ENCODE measurements at regions not wholly inside any gene's neighbourhood (a gene's known extent, or its start where the extent isn't known, plus 50 kb on each side); places are given as distances from the start of the nearest gene placed in this dataset.

DNA sequence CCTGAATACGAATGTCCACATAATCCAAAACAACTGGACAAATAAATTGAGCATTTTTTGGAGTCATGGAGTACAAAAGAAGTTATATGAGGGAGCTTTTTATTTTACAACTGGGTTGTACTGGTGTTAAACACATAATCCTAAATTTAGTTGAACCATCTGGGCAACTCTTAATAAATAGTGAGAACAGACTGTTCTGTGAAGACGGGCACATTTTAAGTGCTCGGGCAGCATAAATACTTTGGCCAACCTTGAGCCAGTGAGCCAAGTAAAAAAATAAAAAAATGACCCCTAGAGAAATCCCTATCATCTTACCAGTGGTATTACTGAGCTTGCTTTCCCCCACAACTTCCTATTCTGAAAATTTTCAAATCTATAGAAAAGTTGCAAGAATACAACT is 50.9 kb upstream of the PSME4 start:
- Histone ChIP-seq H3K4me1 (ENCODE audit: control insufficient read depth, insufficient read depth, low read length) (no peaks in the 10 kb centered on the region), H3K27ac (ENCODE audit: extremely low read depth, low read depth, low read length) (no peak overlapping the region), H3K4me3 (ENCODE audit: low read depth, low read length) (no peak overlapping the region), H3K36me3 (ENCODE audit: control insufficient read depth in 2 of 2, insufficient read depth in 1 of 2, low read length in 2 of 2) (no peaks in the 10 kb centered on the region), H3K9me3 (ENCODE audit: control insufficient read depth, insufficient read depth, low read depth, low read length) (no peaks in the 10 kb centered on the region)
- TF ChIP-seq OVOL3 (tag by site-specific recombination; IDR thresholded peaks at IDR 0.05), result no peak
- TF ChIP-seq ZNF184 (tag by site-specific recombination; IDR thresholded peaks at IDR 0.05), result no peak
- TF ChIP-seq, protein P1, sequence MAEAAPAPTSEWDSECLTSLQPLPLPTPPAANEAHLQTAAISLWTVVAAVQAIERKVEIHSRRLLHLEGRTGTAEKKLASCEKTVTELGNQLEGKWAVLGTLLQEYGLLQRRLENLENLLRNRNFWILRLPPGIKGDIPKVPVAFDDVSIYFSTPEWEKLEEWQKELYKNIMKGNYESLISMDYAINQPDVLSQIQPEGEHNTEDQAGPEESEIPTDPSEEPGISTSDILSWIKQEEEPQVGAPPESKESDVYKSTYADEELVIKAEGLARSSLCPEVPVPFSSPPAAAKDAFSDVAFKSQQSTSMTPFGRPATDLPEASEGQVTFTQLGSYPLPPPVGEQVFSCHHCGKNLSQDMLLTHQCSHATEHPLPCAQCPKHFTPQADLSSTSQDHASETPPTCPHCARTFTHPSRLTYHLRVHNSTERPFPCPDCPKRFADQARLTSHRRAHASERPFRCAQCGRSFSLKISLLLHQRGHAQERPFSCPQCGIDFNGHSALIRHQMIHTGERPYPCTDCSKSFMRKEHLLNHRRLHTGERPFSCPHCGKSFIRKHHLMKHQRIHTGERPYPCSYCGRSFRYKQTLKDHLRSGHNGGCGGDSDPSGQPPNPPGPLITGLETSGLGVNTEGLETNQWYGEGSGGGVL (tag by site-specific recombination; IDR thresholded peaks at IDR 0.05), result no peak
- no peak for TF ChIP-seq ZNF302 (tag by site-specific recombination; IDR thresholded peaks at IDR 0.05; ENCODE audit: low read depth)
- TF ChIP-seq ZNF654 (tag by site-specific recombination; IDR thresholded peaks at IDR 0.05; ENCODE audit: low read depth), result no peak
- TF ChIP-seq ZNF112 (tag by site-specific recombination; IDR thresholded peaks at IDR 0.05), result no peak
- TF ChIP-seq ZNF621 (tag by site-specific recombination; IDR thresholded peaks at IDR 0.05), result no peak
- POLR2A ChIA-PET, result no interaction called here
- CTCF ChIA-PET, result no interaction called here

DNA sequence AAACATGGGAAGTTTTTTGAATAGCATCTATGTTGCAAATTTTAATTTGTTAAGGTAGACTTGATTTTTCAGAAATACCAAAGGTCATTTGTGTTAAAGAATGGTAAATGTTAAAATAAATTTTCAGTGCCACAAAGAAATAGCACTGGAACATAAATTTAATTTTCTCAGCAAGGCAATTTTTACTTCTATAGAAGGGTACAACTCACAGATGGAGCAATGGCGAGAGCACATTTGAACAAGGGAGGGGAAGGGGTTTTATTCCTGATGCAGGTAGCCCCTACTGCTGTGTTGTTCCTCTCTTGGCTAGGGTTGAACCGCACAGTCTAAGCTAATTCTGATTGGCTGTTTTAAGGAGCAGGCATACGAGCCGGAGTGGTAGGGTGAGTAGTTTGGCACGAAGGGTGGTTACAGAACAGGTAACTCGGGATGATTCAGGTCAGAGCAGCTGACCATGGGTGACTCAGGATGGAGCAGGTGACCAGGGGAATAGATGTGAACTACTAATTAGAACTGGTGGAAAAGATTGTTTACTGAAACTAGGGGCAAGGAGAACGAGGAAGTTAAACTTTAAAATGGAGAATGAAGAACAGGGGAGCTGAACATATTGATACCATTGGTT is 50.1 kb upstream of the PSME4 start:
- CTCF ChIA-PET, result no interaction called here

More for the DNA sequence above, 50.1 kb upstream of the PSME4 start:
- Histone ChIP-seq H3K27ac (ENCODE audit: extremely low read depth, low read depth, low read length) (no peak overlapping the region), H3K4me1 (ENCODE audit: control insufficient read depth, insufficient read depth, low read length) (peaks cover 4% of the 10 kb centered on the region; the same call in 1 of the 2 replicates), H3K36me3 (ENCODE audit: control insufficient read depth in 2 of 2, insufficient read depth in 1 of 2, low read length in 2 of 2) (no peaks in the 10 kb centered on the region), H3K4me3 (ENCODE audit: low read depth, low read length) (no peak overlapping the region), H3K9me3 (ENCODE audit: control insufficient read depth, insufficient read depth, low read depth, low read length) (no peaks in the 10 kb centered on the region)
- TF ChIP-seq ZFP37 (tag by site-specific recombination; IDR thresholded peaks at IDR 0.05) (no peak), SETDB1 (IDR thresholded peaks at IDR 0.05; ENCODE audit: insufficient read length, low read length) (peak; percentile 72), ZNF658 (tag by site-specific recombination; IDR thresholded peaks at IDR 0.05) (no peak)
- POLR2A ChIA-PET, result no interaction called here

Measured in HEK293 (cell line).